OCI-LY1 (cell line): ENCODE measurements at regions not wholly inside any gene's neighbourhood (a gene's known extent, or its start where the extent isn't known, plus 50 kb on each side); places are given as distances from the start of the nearest gene placed in this dataset.

Experiments used
- H2AFZ ChIP-seq: fragments of 200-600 bp; sonication (generic), shearing (Covaris generic); 2 replicates; pipeline ENCODE4 v1.6.0; 2014; ENCODE audit warnings: antibody characterized with exemption, mild to moderate bottlenecking, low read length
- H3F3A ChIP-seq: fragments of 200-600 bp; sonication (generic), shearing (Covaris generic); 2 replicates; pipeline ENCODE4 v1.6.0; 2014; ENCODE audit warnings: mild to moderate bottlenecking, antibody characterized with exemption, low read length, moderate library complexity; ENCODE audit not compliant: insufficient read depth
- H3K27ac ChIP-seq: fragments of 200-600 bp; sonication (generic); 2 replicates; pipeline ENCODE4 v1.5.1; 2014; ENCODE audit warnings: low read length, mixed run types, mild to moderate bottlenecking, low read depth; ENCODE audit not compliant: poor library complexity, severe bottlenecking
- H3K27me3 ChIP-seq: fragments of 200-600 bp; sonication (generic); 2 replicates; pipeline ENCODE4 v1.6.0; 2014; ENCODE audit warnings: antibody characterized with exemption, mild to moderate bottlenecking, low read length, moderate library complexity; ENCODE audit not compliant: insufficient read depth
- H3K36me3 ChIP-seq: fragments of 200-600 bp; sonication (generic); 2 replicates; pipeline ENCODE4 v1.6.1; 2014; ENCODE audit warnings: mild to moderate bottlenecking, antibody characterized with exemption, low read length, moderate library complexity, mixed read lengths; ENCODE audit not compliant: insufficient read depth
- H3K4me1 ChIP-seq: fragments of 200-600 bp; sonication (generic); 2 replicates; pipeline ENCODE4 v1.5.1; 2014; ENCODE audit warnings: mild to moderate bottlenecking, low read length, moderate library complexity; ENCODE audit not compliant: insufficient read depth, severe bottlenecking
- H3K4me2 ChIP-seq: fragments of 200-600 bp; sonication (generic), shearing (Covaris generic); 2 replicates; pipeline ENCODE4 v1.6.1; 2014; ENCODE audit warnings: low read length
- H3K4me3 ChIP-seq: fragments of 200-600 bp; sonication (generic); 2 replicates; pipeline ENCODE4 v1.5.1; 2014; ENCODE audit warnings: low read length, low read depth, mild to moderate bottlenecking, mixed read lengths; ENCODE audit not compliant: poor library complexity, severe bottlenecking
- H3K79me2 ChIP-seq: fragments of 200-600 bp; shearing (Covaris generic); 2 replicates; pipeline ENCODE4 v1.6.1; 2016; ENCODE audit warnings: mixed run types, low read length, mixed read lengths; ENCODE audit not compliant: insufficient read depth
- H3K9ac ChIP-seq: fragments of 200-600 bp; sonication (generic), shearing (Covaris generic); 2 replicates; pipeline ENCODE4 v1.6.1; 2014; ENCODE audit warnings: mild to moderate bottlenecking, low read length, mixed read lengths
- H3K9me2 ChIP-seq: fragments of 200-600 bp; sonication (generic), shearing (Covaris generic); 2 replicates; pipeline ENCODE4 v1.6.1; 2014; ENCODE audit warnings: low read depth, mild to moderate bottlenecking, low read length, mixed read lengths
- H3K9me3 ChIP-seq: fragments of 200-600 bp; shearing (Covaris generic); 2 replicates; pipeline ENCODE4 v1.6.1; 2014; ENCODE audit warnings: low read length, mixed read lengths
- H4K20me1 ChIP-seq: fragments of 200-600 bp; sonication (generic), shearing (Covaris generic); 2 replicates; pipeline ENCODE4 v1.6.0; 2016; ENCODE audit warnings: mild to moderate bottlenecking, low read length; ENCODE audit not compliant: insufficient read depth
- EZH2 ChIP-seq: fragments of 200-600 bp; sonication (generic), shearing (Covaris generic); IDR thresholded peaks from 2 replicates; pipeline ENCODE4 v1.8.0; 2017; ENCODE audit warnings: borderline replicate concordance, mixed run types, mild to moderate bottlenecking, antibody characterized with exemption, low read length, moderate library complexity, mixed read lengths
- TF ChIP-seq, protein P1 (sequence below): fragments of 200-600 bp; sonication (generic), shearing (Covaris generic); IDR thresholded peaks from 2 replicates; pipeline ENCODE4 v1.5.1; 2017; ENCODE audit warnings: mild to moderate bottlenecking, antibody characterized with exemption, low read length, moderate library complexity, mixed read lengths

DNA sequence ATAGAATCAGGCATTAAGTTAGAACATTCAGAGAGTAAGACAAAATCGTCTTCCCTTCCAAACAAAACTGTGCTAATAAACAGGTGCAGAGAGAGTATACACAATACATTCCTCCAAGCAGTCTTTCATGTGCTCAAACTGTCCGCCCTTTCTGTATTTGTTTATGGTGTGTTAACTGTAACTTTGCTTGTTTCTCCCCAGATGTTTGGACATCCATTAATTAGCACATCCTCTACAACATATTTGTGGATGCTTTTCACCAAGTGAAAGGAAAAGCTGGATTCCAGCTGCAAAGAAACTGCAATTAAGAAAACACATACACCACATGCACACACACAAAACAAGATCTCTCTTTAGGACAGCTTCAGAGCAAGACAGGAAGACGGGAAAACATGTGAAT lies 912.6 kb downstream of the NTRK3 start:
- no peaks in the 10 kb centered on the region for H3K9me2 ChIP-seq
- H3K4me2 ChIP-seq, result no peak overlapping the region
- H2AFZ ChIP-seq, result no peak overlapping the region
- H3K79me2 ChIP-seq, result no peaks in the 10 kb centered on the region
- H3K4me1 ChIP-seq, result no peaks in the 10 kb centered on the region
- no peaks in the 10 kb centered on the region for H3F3A ChIP-seq
- TF ChIP-seq, protein P1, sequence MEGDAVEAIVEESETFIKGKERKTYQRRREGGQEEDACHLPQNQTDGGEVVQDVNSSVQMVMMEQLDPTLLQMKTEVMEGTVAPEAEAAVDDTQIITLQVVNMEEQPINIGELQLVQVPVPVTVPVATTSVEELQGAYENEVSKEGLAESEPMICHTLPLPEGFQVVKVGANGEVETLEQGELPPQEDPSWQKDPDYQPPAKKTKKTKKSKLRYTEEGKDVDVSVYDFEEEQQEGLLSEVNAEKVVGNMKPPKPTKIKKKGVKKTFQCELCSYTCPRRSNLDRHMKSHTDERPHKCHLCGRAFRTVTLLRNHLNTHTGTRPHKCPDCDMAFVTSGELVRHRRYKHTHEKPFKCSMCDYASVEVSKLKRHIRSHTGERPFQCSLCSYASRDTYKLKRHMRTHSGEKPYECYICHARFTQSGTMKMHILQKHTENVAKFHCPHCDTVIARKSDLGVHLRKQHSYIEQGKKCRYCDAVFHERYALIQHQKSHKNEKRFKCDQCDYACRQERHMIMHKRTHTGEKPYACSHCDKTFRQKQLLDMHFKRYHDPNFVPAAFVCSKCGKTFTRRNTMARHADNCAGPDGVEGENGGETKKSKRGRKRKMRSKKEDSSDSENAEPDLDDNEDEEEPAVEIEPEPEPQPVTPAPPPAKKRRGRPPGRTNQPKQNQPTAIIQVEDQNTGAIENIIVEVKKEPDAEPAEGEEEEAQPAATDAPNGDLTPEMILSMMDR, result no peak
- no peak for TF ChIP-seq EZH2
- H4K20me1 ChIP-seq, result no peaks in the 10 kb centered on the region
- H3K27ac ChIP-seq, result no peak overlapping the region
- H3K27me3 ChIP-seq, result no peaks in the 10 kb centered on the region
- H3K36me3 ChIP-seq, result no peaks in the 10 kb centered on the region
- no peak overlapping the region for H3K9ac ChIP-seq
- H3K4me3 ChIP-seq, result no peak overlapping the region
- no peaks in the 10 kb centered on the region for H3K9me3 ChIP-seq

DNA sequence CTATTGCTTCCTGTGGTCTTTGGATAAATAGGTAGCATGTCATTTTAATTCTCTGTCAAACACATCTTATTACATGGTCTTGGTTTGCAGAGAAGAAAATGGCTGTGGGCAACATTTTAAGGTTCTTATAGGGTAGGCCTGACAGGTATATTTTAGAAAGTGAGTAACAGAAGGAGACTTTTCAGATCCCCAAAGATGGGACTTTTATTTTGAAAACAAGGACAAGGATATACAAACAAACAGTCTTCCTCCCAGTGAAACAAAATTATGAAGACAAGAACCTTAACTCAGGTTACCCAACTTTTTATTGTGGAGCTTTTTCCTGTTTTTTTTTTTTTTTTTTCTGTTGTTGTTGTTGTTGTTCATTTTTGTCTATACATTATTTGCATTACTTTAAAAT lies 916.2 kb downstream of the NTRK3 start:
- H3K27me3 ChIP-seq, result no peaks in the 10 kb centered on the region
- H3K4me3 ChIP-seq, result no peak overlapping the region
- H3K79me2 ChIP-seq, result no peaks in the 10 kb centered on the region
- H3K36me3 ChIP-seq, result no peaks in the 10 kb centered on the region
- TF ChIP-seq, protein P1, result no peak
- no peak for TF ChIP-seq EZH2
- no peak overlapping the region for H3K9ac ChIP-seq
- no peaks in the 10 kb centered on the region for H3F3A ChIP-seq
- no peaks in the 10 kb centered on the region for H4K20me1 ChIP-seq
- no peak overlapping the region for H3K27ac ChIP-seq
- no peaks in the 10 kb centered on the region for H3K9me3 ChIP-seq
- no peaks in the 10 kb centered on the region for H3K9me2 ChIP-seq
- H2AFZ ChIP-seq, result no peak overlapping the region
- no peak overlapping the region for H3K4me2 ChIP-seq
- no peaks in the 10 kb centered on the region for H3K4me1 ChIP-seq

DNA sequence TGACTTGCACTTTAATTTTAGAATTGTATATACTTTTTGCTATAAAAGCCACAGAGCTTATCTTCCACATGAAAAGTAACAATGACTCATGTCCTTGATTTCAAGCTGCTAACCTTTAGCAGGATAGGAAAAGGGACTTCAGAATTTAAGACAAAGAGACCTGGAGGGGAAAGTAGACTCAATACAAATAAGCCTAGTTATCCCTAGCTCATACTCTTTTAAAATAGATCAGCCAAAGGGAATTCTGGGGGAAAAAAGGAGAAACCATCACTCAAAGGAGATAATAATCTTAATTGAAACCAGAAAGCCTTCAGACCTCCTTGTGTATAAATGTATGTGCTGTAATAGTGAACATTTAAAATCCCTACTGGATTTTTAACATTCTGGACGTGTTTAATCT lies 930.3 kb downstream of the NTRK3 start:
- Histone ChIP-seq H3K79me2 (no peaks in the 10 kb centered on the region), H3K9me2 (no peaks in the 10 kb centered on the region), H3K27ac (no peak overlapping the region), H3F3A (no peaks in the 10 kb centered on the region), H3K27me3 (no peaks in the 10 kb centered on the region), H3K9ac (no peak overlapping the region), H3K4me2 (no peak overlapping the region), H3K36me3 (no peaks in the 10 kb centered on the region), H4K20me1 (no peaks in the 10 kb centered on the region), H3K4me3 (no peak overlapping the region), H3K4me1 (no peaks in the 10 kb centered on the region), H2AFZ (no peak overlapping the region), H3K9me3 (no peaks in the 10 kb centered on the region)
- TF ChIP-seq, protein P1, result no peak
- no peak for TF ChIP-seq EZH2
